ENCODE measurements at regions not wholly inside any gene's neighbourhood (a gene's known extent, or its start where the extent isn't known, plus 50 kb on each side); places are given as distances from the start of the nearest gene placed in this dataset.

DNA sequence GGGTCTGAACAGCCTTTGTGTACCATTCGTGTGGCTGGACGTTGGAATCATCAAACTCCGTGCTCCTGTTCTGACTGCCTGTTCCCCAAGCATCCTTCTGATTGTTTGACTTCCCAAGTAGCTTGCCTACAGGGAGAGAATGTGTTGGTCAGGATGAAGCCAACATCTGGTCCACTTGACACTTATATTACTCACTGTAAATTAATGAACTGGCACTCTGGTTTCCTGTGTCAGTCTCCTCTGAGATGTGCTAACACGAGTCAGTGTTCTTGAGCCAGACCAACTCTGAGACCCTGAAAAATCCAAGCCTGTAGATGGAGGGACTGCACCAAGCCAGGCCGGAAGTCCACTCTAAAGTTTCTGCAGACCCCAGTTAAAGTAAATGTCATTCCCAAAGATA lies 440.9 kb downstream of the ZNF516 start:
- TF ChIP-seq, protein P1, sequence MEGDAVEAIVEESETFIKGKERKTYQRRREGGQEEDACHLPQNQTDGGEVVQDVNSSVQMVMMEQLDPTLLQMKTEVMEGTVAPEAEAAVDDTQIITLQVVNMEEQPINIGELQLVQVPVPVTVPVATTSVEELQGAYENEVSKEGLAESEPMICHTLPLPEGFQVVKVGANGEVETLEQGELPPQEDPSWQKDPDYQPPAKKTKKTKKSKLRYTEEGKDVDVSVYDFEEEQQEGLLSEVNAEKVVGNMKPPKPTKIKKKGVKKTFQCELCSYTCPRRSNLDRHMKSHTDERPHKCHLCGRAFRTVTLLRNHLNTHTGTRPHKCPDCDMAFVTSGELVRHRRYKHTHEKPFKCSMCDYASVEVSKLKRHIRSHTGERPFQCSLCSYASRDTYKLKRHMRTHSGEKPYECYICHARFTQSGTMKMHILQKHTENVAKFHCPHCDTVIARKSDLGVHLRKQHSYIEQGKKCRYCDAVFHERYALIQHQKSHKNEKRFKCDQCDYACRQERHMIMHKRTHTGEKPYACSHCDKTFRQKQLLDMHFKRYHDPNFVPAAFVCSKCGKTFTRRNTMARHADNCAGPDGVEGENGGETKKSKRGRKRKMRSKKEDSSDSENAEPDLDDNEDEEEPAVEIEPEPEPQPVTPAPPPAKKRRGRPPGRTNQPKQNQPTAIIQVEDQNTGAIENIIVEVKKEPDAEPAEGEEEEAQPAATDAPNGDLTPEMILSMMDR (IDR thresholded peaks at IDR 0.05), result no peak
- TF ChIP-seq POLR2AphosphoS5 (IDR thresholded peaks at IDR 0.05) (no peak), EP300 (IDR thresholded peaks at IDR 0.05) (no peak), POLR2A (IDR thresholded peaks at IDR 0.05) (no peak)
